NCI-H2081 treated with DMSO at 0.1 percent for 48 hours (cell line): ENCODE measurements at regions not wholly inside any gene's neighbourhood (a gene's known extent, or its start where the extent isn't known, plus 50 kb on each side); places are given as distances from the start of the nearest gene placed in this dataset.

Experiments
- DNase-seq: peaks from one replicate; lab custom pipeline; 2025; lab: John Stamatoyannopoulos, UW

- DNase-seq: no peak
These were observed 195.9 kb downstream of the TOMM20 start for GRCh38 chr1:234932511-234933430.

DNA sequence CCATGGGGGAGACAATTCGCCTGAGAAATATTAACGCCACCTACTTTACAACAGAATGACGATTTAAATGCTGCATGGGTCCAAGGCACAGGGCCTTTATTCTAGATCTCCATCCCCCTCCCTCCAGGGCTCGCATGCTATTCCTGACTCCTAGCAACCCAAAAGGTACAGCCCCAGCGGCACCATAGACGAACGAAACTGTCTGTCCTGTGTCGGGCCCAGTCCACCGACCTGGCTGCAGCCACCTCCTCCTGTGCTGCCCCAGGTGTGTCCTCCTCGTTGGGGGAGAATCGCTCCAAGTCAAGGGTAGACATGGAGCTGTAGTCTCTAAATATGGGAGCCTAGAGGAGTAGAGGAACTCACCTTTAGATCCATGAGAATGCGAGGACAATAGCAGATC lies 196.5 kb downstream of the TOMM20 start:
- DNase-seq: no peak

GRCh38 chr1:234931404-234931973 lies 197.1 kb downstream of the TOMM20 start:
- no peak for DNase-seq

- no peak for DNase-seq
These were observed 199.3 kb downstream of the TOMM20 start for GRCh38 chr1:234929369-234929768.

- no peak for DNase-seq
These were observed 200.0 kb downstream of the TOMM20 start for GRCh38 chr1:234928642-234929041.

- no peak for DNase-seq
These were observed 200.5 kb downstream of the TOMM20 start for GRCh38 chr1:234927971-234928640.

DNA sequence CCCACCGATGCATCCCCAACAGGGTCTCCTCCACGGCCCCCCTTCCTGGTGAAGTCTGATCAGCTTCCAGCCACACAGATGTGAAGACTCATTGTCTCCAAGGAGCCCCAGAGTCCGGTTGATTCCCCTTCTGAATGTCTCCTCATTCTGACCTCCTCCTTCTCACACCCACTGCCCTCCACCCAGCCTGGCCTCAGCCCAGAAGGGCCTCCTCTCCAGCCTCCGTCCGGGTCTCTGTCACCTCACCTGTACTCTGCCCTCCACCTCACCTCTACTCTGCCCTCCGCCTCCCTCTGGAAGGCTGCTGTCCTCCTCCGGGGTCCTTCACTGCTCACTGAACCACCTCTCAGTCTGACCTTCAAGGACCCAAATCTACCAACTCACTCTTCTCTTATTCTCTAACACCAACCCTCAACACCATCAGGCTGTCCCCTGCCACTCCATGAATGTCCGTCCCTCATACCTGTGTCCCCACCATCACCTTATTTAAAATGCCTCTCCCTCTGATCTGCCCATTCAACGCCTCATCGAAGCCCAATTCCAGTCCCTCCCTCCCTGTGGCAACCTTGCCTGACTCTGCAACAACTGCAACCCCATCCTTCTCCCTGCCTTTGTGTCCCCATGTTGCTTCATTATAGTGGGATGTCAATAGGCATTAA lies 201.2 kb downstream of the TOMM20 start:
- DNase-seq: no peak

- DNase-seq: no peak
These were observed 201.9 kb downstream of the TOMM20 start for GRCh38 chr1:234926559-234927311.

GRCh38 chr1:234926264-234926558 lies 202.4 kb downstream of the TOMM20 start:
- DNase-seq: no peak

GRCh38 chr1:234925440-234926263 lies 203.0 kb downstream of the TOMM20 start:
- DNase-seq: no peak

DNA sequence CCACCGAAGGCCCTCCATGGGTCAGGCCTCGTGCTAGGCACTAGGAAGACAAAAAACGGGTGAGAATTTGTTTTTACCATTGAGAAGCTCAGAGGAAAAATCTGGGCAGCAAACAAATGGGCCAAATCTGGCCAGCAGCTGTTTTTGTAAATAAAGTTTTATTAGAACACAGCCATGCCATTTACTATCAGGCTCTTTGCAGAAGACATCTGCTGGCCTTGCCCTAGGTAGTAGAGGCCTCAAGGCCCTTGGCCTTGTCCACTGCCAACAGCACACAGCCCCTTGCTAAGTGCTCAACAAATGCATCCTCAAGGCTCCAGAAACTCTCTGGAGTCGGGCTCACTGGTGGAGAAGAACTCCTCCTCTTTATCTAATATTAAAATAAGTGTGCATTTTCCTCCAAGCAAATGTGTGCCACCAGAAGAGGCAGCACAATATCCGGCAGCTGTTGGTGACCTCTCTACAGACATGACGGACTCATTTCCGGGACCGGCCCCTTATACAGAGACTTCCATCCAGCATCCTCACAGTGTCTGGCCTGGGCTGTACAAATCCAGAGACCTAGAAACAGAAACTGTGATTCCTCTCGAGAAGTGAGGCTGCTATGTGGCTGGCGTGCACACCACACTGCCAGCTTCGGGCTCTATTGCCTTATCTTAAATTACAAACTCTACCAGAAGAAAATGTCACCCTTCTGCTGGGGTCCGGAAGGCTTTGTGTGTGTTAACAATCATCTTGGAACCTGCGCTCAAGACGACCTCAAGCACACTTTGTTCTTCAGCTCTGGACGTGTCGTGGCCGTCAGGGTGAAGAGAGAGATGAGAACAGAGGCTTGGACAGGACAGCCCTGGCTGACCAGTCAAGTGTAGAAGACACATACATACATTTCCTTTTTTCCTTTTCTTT lies 203.9 kb downstream of the TOMM20 start:
- no peak for DNase-seq

GRCh38 chr1:234923626-234924025 lies 205.0 kb downstream of the TOMM20 start:
- no peak for DNase-seq

DNA sequence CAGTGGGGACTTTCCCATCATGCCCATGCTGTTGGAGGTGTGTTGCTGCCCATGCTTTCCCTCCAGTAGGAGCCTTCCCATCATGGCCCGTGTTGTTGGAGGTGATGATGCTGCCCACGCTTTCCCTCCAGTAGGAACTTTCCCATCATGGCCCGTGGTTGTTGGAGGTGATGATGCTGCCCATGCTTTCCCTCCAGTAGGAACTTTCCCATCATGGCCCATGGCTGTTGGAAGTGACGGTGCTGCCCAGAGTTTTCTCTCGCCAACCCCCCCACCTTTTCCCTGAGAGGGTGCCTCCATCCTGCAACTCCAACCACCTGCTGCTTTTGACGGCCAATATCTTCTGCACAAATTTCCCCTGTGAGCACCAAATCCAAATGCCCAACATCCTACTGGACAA lies 205.7 kb downstream of the TOMM20 start:
- no peak for DNase-seq

DNA sequence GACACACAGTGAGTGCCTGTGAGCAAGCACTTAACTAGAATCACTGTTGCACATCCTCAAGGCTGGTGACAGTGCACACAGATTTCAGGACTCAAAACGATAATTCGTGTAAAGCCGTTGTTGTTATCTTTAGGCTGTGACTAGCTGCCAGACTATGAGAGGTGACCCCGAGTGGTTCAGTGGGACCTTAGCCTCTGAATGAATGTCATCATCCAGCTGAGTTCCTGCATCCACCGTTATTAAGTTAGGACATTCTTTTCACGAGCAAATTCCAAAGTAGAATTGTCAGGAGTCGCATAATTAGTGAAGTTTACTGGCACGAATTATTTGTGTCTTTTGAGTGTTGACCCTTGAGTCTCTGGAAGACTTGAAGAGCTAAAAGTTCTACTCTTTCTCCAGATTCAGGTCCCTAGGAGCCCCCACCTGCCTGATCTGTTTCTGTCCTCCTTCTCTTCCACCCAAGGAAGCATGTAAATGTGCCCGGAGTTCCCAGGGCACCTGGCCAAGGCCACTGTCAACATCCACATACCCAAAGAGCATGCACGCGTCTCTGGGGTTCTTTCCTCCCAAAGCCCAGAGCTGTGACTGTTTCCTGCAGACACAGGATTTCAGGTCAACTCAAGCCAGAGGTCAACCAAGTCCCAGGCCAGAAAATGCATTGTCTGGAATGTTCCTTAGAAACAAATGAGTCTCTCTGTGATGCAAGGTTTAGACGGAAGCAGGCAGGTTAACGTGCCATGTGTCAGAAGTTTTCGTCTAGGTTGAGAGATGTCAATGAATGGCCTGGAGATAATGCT lies 207.2 kb downstream of the TOMM20 start:
- no peak for DNase-seq

- DNase-seq: no peak
These were observed 207.8 kb downstream of the TOMM20 start for GRCh38 chr1:234920843-234921140.

DNA sequence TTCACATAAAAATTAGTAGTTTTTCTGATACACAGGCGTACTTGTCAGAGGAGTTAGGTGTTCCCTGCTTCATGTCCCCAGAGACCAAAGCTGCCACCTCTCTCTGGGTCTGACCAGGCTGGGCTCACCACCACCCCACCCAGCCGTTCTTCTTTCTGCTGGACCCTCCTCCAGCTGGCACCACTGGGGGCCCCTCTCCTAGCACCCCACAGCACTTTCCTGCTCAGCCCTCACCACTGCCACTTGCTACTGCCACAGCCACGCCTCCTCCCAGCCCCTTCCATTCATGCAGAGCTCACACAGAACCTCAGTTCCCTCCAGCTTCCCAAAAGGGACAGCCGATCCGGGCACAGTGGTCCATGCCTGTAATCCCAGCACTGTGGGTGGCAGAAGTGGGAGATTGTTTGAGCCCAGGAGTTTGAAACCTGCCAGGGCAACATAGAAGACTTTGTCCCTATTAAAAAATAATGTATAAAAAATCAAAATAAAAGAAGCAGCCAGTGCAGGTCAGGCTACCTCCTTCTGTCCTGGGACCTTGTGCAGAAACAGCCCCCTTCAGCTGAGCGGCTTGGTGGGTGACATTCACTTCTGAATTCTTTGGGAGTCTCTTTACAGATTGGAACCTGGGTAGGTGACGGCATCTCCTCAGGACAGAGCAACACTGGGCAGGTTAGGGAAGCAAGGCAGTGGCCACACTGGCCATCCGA lies 208.3 kb downstream of the TOMM20 start:
- no peak for DNase-seq

DNA sequence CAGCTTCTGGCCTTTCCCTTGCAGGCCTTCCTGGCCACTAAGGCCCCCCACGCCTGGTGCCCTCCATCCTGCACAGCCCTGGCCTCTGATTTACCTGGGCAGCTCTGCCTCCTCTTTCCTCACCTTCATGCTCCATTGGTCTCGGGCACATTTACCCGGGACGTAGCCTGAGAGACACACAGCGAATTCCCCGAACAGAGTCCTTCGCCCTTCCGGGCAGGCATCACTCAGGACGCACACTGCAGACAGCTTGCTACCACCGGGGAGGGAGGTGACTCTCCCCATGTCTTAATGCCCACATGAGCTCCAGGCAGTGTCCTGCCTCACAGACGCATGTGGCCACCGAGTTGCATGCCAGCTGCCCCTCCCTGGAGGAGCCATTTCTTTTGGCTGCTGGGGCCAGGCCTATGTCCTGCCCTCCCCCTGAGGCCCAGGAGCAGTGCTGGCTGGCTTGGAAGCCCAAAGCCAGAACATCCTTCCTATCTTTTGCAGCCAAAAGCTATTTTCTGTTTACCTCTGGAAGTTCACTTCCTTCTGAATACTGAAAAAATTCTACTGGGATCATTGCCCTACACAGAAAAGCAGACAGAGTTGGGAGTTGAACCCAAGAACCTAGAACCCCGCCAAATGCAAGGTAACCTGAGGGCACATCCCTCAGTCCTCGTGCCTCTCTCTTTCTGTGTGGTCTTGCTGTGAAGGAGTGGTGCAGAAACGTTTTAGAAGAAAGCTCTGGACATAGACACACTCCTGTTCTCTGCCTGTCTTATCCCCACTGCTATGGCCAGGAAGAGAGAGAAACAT lies 209.5 kb downstream of the TOMM20 start:
- DNase-seq: no peak
